Right lobe of liver (tissue), 4 donors: ENCODE measurements at regions not wholly inside any gene's neighbourhood (a gene's known extent, or its start where the extent isn't known, plus 50 kb on each side); places are given as distances from the start of the nearest gene placed in this dataset.

Experiments used
- CTCF ChIP-seq, 4 donors: fragments of 200-600 bp in 3 of 4; fragments of 450-650 bp in 1 of 4; IDR thresholded peaks; one replicate each; pipeline versions ENCODE4 v1.5.1 to v1.8.0; 2016 to 2022; ENCODE audit warnings: antibody characterized with exemption in 4 of 4, mild to moderate bottlenecking in 2 of 4
- POLR2A ChIP-seq: fragments of 450-650 bp; IDR thresholded peaks from one replicate; pipeline ENCODE4 v1.6.1; 2017; ENCODE audit warnings: antibody characterized with exemption, mild to moderate bottlenecking
- donor health status: DM: no; HTN: no; CAD: no.
- donor health status: DM: no; HTN: no; CAD: no.
- donor health status: DM: no; HTN: yes; CAD: no.

- TF ChIP-seq POLR2A (no peak), CTCF (IDR thresholded peaks at IDR 0.05) (no peak)
Measured at GRCh38 chr13:31064636-31065035, 97.1 kb downstream of the HSPH1 start.
